DMS153 treated with DMSO at 0.1 percent for 48 hours (cell line): ENCODE measurements at regions not wholly inside any gene's neighbourhood (a gene's known extent, or its start where the extent isn't known, plus 50 kb on each side); places are given as distances from the start of the nearest gene placed in this dataset.

Experiments used
- DNase-seq: peaks from one replicate; lab custom pipeline; 2025; ENCODE audit not compliant: unreplicated experiment; lab: John Stamatoyannopoulos, UW

DNA sequence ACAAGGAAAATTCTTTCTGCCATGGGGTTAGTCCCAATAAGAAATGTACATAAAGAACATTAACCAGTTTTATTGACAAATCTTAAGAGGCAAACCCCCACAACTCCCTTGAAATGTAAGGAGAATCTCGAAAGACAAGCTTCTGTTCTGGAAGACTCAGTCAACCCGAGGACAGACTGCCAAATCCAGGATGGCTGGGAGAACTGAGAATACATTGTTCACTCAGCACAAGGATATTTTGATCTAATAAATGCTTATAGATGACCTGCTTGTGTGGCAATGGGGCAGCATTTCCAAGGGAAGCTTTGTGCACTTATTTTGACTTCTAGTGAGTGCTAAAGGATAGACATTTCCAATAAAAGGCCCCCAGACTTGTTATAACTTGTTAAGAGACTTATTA is 280.4 kb downstream of the DHX15 start:
- DNase-seq, result no peak

DNA sequence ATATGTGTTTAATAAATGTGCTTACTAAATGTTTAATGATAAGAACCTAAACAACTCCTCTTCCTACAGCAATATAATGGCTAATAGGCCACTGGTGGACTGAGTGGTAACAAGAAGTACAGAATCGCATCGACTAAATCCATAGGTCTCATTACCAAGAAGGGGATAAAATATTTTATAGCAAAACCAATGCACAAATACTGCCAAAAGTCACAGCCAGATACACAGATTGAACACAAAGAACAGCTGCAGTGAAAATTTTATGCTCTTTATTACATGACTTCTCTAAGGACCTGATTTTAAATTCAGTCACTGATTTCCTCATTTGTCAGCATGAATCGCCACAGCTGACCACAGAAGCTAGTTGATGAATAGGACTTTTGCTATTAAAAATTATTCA is 285.4 kb downstream of the DHX15 start:
- no peak for DNase-seq

DNA sequence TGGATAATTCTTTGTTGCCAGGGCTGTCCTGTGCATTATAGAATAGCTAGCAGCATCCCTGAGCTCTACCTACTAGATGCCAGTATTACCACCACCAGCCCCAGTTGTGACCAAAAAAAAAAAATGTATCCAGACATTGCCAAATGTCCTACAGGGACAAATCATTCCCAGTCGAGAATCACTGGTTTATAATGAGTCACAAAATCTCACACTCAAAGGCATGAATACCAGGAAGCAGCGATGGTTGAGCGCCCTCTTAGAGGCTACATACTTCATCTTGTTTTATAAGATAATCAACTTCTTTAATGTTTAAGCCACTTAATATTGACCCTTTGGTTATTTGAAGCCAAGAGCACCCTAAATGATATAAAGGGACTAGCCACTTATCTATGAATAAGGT is 297.3 kb downstream of the DHX15 start:
- no peak for DNase-seq

DNA sequence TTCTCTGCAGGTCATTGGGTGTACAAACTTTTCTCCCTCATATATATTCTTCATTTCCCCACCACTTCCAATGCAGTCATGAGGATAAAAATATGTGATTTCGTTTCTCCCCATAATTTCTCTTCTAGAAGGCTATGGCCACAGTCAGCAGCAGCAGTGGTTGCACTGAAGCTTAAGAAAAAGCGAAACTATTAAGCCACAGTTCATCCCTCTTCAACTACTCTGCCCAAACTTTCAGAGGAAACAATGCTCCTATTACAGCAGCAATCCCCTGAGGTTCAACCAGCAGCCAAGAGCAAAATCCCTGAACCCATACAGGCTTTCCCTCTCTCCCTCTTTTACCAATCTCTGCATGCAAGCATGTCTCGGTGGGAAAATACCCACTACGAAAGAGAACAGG is 298.6 kb downstream of the DHX15 start:
- no peak for DNase-seq

DNA sequence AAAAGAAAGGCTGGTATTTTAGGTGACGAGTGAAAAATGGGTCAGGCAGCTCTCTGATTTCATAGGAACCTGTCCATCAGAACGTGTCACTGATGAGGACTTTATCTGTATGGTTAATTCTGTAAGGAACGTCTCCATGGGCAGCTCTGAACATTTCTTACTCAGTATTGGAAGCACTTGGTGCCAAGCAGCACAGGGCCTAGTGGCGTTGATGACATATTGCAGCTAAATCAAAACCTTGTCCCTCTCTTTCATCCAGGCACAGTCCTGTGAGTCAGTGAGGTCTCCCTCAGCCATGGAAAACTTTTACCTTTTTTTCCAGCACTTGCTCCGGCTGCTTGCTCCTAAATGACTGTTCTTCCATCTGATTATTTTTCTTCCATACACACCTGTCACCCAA is 301.9 kb downstream of the DHX15 start:
- no peak for DNase-seq

DNA sequence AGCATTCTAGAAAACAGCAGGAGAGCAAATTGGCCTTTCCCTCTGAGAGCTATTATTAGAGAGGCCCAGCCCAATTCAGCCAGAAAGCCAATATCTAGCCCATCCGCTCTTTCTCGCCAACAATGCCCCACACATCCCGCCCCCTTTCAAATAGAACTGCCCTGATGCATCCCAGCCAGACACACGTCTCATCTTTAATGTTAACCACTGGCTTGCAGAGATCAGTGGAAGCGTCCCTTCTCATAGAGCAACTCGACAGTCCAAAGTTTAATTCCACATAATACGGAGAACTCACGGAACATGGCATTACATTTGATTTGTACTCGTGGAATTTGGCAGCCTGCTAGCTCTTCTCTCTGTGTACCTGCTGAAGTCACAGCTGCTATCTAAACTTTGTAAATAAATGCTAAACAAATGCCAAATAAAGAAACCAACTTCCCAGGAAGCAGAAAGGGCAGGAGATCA is 304.4 kb downstream of the DHX15 start:
- DNase-seq, result no peak

DNA sequence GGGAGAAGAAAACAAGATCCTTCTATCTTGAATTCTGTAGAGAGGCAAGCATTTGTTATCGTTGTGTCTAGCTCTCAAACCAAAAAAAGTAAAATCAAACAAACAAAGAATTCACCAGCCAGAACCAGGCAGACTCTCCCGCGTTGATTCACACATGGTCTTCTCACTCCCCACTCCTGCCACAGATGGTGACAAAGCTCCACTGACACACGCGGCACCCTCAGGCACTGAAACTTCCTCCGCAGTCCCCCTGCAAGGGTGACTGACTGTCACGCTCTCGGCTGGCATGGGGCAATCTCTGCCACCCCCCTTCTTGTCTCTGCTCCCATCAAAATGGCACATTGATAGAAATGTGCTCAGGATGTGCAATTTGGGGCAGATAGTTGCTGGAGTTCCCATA is 304.9 kb downstream of the DHX15 start:
- no peak for DNase-seq

DNA sequence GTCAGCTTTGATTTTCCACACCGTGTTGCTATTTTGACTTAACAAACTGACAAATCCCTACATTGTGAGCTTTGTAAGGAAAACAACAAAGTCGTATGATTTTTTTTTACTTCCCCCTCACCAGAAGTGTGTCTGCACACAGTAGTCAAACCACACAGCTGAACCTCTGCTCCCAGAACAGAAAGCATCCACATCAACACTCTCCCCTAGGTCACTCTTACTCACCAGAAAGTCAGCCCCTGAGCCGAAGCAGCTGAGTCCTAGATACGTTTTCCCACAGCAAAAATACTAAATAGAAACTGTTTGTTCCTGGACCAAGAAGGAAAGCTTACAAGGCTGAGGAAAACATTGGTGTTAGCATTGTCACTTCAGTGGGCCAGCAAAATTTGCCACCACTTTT is 305.7 kb downstream of the DHX15 start:
- DNase-seq, result no peak

DNA sequence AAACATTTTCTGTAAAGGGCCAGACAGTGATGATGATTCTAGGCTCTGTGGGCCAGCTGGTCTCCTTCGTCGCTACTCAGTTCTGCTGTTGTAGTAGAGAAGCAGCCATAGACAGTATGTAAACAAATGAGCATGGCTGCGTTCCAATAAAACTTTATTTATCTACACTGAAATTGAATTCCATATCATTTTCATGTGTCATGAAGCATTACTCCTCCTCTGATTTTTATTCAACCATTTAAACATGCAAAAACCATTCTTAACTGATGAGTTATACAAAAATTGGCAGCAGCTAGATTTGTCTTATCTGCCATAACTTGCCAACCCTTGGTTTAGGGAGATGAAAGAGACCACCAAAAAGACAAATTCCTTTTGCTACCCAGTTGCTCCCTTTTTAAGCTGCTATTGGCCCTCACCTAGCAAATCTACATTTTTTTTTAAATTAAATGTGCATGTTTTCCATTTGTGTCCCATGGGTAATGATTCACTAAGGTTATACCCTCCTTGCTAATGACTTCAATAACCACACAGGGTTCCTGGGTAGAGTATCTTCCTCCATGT is 309.9 kb downstream of the DHX15 start:
- DNase-seq, result no peak

DNA sequence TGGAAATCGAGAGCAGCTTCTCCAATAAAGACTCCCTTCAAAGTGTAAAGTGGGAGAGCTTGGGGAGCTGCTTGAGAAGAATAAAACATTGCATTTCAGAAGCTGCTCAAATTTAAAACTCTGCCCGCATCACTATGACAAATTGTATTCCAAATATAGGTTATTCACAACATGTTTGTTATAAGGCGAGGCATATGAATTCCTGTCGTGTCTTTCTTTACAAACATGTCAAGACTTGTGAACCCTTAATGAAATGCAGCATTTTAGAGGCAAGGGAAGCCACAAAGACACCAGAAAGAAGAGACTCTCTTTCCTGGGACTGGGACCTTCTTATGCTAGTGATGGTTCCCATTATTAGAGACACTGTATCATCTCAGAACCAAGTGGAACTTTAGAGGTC is 311.2 kb downstream of the DHX15 start:
- no peak for DNase-seq

DNA sequence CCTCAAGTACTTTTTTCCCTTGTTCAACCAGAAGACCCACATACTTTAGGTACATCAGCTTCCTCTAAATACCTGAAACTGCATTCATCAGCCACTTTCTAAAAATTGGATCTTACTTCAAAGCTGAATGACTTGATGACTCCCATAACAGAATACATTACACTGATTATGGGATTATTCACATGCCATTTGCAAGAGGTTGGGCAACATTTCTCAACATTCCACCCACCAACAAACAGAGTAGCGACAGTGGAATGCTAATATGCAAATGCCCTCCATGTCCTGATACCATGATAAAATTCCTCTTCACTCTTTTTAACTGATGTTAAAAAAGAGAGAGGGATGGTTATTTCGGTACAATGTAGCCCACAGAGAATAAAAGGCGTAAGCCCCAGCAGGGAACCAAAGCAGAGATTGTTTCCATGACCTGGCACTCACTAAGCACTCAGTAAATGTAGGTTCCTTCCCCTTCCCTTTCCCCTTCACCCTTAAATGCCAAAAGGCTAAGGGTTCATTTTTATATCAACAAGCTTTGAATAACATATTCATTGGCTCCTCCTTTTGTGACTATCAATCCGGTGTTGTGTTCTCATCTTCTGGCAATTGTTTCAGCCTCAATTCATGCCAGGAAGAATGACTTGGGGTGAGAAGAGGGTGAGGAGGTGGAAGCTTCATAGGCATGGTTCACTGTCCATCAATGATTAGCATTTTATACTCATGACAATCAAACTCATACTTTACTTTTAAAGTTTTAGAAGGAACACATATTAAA is 317.2 kb downstream of the DHX15 start:
- DNase-seq, result no peak

DNA sequence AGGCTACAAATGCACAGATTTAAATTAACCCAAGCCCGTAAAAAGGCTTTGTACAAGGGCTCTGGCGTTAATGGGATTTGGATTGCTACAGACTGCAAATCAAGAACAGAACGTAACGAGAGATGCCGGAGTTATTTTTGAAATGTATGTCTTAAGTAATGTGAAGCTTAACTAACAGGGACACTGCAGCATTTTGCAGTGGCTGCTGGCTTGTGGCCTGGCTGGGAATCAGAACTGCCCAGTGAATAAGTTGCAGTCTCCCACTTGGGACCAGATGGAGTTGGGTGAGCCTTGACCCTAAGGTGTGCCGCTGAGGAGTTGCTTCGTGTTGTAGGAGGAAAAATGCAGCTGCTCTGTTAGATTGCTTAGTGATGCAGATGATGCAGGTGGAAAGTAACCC is 318.4 kb downstream of the DHX15 start:
- DNase-seq, result no peak

DNA sequence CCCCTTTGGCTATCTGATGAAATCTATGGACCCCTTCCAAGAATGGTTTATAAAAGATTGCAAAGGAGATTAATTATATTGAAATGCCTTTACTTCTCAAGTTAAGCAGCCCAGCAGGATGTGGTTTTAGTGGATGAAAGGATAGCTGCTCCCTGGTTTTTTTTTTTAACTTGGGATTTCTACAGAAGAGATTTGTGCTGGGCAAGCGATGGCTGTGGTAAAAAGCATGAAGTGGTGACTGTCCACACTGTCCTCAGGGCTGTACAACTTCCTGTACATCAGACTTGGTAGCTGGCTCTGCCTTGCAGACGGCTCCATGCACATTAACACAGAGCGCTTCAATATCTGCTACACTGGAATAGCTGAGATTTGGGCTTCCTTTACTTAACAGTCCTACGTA is 321.7 kb downstream of the DHX15 start:
- DNase-seq, result no peak

DNA sequence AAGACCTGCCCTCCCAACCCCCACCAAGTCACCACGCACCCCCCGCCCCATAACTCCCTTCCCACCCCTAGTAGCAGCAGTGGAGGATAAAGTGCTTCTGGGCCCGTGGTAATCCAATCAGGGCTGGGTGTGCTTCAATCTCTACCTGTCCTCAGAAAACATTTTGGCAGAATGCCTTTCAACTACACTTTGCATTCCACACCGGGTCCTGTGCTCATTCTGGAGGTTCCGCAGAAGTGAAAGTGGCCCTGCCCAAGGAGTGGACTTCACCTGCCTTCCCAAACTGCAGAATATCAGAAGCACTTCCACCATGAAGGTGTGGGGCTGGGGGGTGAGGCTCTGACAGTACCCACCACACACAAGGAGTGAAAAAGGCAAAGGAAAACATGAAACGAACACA is 322.3 kb downstream of the DHX15 start:
- DNase-seq, result no peak

DNA sequence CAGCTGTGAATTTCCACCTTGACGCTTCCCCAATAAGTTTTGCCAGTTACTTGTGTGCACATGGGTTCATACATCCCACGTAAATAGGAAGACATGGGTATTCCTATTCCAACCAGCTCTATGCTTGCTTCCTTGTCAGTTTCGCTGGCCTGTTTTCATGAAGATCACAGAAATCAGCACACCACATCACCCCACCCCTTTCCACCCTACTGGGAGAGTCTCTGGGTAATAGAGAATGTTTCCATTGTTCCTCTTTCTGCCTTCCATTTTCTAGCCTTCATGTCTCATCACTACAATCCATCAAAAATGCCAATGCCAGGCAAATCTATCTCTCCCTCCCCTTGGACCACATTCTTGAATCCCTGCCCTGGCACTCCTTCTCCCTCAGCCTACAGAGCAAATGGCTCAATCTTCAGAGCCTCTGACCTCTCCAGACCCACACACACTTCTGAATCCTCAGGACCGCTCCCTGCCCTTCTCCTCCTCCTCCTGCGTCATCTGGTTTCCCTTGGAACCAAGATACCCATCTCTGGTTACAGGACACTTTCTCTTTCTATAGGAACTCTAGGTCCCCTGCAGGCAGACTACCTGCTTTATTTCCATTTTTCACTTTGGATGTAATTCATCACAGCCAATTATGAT is 323.3 kb downstream of the DHX15 start:
- DNase-seq, result no peak

DNA sequence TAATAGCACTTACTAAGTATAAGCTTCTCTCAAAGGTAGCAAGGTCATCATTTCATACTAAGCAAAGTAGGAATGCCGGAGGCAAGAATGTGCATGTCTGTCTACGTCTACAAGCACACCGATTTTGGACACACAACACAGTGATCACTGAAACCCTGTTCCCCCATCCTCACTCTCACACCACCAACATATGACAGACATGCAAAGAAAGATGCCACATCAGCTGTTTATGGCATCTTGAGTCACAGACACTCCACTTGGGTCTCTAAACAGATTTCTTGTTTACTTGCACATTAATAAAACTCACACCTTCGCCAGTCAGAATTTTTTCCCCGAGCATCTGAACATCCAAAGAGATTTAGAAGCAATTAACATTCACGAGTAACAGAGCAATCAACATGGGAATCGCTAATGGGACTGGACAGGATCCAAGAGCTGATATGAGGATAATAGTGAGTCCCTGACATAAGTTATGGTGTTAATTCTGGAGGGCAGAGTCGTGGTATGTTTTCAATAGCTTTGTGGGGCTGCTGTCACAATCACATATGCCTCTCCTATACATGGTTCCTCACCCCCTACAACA is 324.1 kb downstream of the DHX15 start:
- DNase-seq, result no peak

DNA sequence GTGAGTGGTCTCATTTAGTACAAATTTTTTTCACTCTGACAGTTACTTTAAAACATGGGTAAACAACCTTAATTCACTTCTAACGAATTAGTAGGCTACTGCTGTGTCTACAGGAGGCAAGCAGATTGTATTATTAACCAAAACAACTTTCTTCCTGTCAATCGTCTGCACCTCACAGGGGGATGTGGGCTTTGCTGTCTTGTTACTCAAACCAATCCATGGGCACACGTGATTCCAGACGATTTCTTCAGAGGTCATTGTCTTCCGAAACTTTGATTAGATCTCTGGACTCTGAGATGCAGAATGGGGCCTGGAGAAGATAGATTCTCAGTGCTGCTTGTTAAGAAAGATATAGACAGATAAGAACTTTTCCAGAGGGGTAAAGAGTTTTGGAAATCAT is 327.8 kb downstream of the DHX15 start:
- DNase-seq, result no peak

DNA sequence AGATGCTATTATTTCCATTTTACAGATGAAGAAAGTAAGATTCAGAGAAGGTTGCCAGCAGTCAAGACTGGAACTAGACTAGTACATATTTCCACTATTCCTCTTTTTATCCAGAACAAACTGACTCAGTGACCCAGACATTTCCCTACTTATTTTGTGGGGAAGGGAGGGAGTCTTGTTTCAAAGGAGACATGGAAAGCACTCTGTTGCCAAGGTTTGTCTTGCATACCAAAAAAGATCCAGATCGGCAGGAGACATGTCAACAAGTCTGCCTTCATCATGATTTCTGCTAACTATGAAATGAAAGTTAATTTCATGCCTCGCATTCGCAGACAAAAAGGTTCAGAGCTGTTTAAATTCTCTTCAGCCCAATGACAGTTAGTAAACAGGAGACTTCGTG is 328.3 kb downstream of the DHX15 start:
- no peak for DNase-seq

DNA sequence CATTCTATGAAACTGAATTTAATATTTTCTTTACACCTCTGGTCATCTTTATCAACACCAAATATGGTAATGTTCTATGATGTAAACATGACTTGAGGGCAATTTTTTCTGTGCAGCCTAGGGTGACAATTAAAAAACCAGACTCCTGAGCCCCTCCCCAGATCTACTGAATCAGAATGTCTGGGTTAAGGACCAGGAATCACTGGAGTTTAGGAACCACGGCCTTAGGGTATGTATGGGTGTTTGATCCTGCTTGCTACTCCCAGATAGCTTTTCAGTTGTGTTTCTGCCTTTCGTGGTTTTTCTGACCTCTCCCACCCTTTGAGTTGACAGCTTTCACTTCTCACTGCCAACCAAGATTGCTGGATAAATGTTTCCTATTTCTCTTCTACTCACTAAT is 332.2 kb downstream of the DHX15 start:
- DNase-seq, result no peak

DNA sequence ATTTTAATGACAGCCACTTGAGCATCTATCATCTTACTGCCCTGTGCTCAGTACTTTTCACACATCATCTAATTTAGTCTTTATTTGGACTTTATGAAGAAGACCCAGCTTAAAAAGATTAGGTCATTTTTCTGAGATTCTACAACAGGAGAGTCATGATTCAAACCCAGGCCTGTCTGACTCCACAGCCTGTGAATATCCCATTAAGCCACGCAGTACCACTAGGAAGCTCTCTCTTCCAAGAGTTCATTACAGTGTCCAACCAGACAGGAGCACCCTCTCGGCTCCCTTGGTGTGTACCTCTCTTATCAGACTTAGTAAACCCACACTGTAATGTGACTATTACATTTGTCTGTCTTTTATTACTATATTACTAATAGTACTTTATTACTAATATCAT is 332.8 kb downstream of the DHX15 start:
- DNase-seq, result no peak

DNA sequence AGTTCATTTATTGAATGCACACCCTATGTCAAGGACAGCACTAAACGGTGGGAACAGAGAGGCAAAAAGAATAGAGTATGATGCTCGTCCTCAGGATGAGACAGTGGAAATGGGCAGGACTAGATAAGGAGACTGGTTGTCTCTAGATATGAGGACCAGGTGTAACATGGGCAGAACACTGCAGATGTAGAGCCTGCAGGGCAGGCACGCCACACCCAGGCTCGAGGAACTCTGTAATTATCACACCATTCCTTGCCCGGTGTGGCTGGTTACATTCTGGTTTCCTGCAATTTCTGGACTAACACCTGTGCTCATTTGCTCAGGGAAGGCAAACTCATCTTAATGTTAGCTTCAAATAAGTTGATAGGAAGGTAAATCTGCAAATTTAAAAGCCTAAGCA is 334.4 kb downstream of the DHX15 start:
- DNase-seq, result no peak
